Esophagus squamous epithelium (tissue), 4 donors: ENCODE measurements at regions not wholly inside any gene's neighbourhood (a gene's known extent, or its start where the extent isn't known, plus 50 kb on each side); places are given as distances from the start of the nearest gene placed in this dataset.

Source experiments
- POLR2A ChIP-seq, 4 donors: fragments of 450-650 bp; IDR thresholded peaks; one replicate each; pipeline ENCODE4 v1.6.1; 2017; ENCODE audit warnings: antibody characterized with exemption in 4 of 4, mild to moderate bottlenecking in 4 of 4, moderate library complexity in 3 of 4
- TF ChIP-seq, protein P1 (sequence below), 6 experiments: fragments of 450-650 bp in 4 of 6; fragments of 200-600 bp in 2 of 6; sonication (generic) in 2 of 6; IDR thresholded peaks; one replicate each; pipeline ENCODE4 v1.5.1; 2016 to 2019; ENCODE audit warnings: antibody characterized with exemption in 6 of 6, mild to moderate bottlenecking in 4 of 6, moderate library complexity in 4 of 6

GRCh38 chr12:89273525-89273924 lies 78.8 kb downstream of the DUSP6 start:
- TF ChIP-seq POLR2A (IDR thresholded peaks at IDR 0.05): no peak
- TF ChIP-seq, protein P1, sequence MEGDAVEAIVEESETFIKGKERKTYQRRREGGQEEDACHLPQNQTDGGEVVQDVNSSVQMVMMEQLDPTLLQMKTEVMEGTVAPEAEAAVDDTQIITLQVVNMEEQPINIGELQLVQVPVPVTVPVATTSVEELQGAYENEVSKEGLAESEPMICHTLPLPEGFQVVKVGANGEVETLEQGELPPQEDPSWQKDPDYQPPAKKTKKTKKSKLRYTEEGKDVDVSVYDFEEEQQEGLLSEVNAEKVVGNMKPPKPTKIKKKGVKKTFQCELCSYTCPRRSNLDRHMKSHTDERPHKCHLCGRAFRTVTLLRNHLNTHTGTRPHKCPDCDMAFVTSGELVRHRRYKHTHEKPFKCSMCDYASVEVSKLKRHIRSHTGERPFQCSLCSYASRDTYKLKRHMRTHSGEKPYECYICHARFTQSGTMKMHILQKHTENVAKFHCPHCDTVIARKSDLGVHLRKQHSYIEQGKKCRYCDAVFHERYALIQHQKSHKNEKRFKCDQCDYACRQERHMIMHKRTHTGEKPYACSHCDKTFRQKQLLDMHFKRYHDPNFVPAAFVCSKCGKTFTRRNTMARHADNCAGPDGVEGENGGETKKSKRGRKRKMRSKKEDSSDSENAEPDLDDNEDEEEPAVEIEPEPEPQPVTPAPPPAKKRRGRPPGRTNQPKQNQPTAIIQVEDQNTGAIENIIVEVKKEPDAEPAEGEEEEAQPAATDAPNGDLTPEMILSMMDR (IDR thresholded peaks at IDR 0.05): no peak
